Kidney epithelial cell (primary cell): ENCODE measurements at regions not wholly inside any gene's neighbourhood (a gene's known extent, or its start where the extent isn't known, plus 50 kb on each side); places are given as distances from the start of the nearest gene placed in this dataset.

Source experiments
- DNase-seq: peaks from one replicate; pipeline ENCODE4 v3.0.0-alpha.2; 2010; ENCODE audit warnings: low read depth
- H3K27me3 ChIP-seq: 2 replicates; pipeline ENCODE4 v1.6.0; 2011; ENCODE audit warnings: low read length; ENCODE audit not compliant: control insufficient read depth, insufficient read depth
- H3K36me3 ChIP-seq: 2 replicates; pipeline ENCODE4 v1.5.1; 2011; ENCODE audit warnings: low read length; ENCODE audit not compliant: control insufficient read depth, insufficient read depth
- H3K4me3 ChIP-seq: 2 replicates; pipeline ENCODE4 v1.5.1; 2011; ENCODE audit warnings: low read depth, mild to moderate bottlenecking, control low read depth, low read length
- CTCF ChIP-seq: IDR thresholded peaks from 2 replicates; pipeline ENCODE4 v1.5.1; 2011; ENCODE audit warnings: mild to moderate bottlenecking, moderate library complexity, low read length, control low read depth, inconsistent platforms; ENCODE audit not compliant: insufficient read depth, poor library complexity, severe bottlenecking

DNA sequence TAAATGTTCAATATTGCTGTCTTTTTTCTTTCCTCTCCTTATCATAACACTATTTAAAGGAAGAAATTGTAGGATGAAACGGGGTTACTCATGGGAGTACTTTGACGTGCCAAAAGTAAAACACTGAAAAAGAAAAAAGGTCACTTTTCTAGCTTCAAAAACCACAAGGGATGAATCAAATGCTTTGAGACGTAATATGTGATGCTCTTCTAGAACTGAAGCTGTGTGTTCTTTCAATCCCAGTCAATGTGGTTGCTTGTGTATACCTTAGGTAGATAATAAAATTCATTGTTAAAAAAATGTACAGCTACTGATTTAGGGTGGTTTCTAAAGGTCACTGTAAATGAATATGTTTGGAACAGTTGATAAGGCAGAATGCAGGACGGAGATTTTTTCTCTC, 538.8 kb upstream of the ZNF717 start:
- no peak overlapping the region for H3K4me3 ChIP-seq
- H3K27me3 ChIP-seq = no peaks in the 10 kb centered on the region
- no peak for TF ChIP-seq CTCF
- DNase-seq = no peak
- H3K36me3 ChIP-seq = no peaks in the 10 kb centered on the region

DNA sequence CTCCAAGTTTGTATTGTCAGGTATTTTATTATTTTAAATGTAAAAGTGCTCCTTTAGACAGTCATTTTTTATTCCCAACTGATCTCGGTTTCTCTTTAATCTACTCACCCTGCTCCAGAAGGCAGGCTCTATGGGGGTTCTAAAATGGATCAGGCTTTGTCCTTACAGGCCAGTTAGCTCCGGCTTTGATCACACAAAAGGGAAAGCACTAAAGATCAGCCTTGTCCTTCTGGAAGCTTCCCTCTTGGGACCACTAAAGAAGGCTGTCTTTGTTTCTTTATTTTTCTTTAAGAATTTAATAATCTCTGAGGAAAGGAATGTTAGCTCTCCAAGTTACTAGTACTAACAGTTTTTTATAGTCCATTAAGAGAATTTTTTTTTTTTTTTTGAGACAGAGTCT, 560.5 kb upstream of the ZNF717 start:
- Histone ChIP-seq H3K4me3 (no peak overlapping the region), H3K36me3 (no peaks in the 10 kb centered on the region), H3K27me3 (no peaks in the 10 kb centered on the region)
- TF ChIP-seq CTCF = no peak
- DNase-seq = no peak

DNA sequence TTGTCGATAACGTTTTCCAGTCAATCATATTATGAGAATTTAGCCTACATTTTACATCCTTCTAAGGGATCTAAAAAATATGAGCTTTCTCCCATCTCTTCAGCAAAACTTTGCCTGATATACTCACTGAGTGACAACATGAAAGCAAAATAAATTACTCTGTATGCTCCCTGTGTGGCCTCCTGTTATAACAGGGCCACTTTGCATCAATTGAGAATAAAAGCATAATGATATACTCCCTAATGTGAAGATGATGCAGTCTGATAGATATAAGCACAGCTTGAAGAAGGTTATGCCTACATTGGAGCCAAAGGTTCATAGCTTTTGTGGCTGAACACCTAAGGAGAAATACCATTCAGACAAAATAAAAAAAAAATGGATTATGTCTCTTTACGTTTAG, 561.3 kb upstream of the ZNF717 start:
- no peaks in the 10 kb centered on the region for H3K27me3 ChIP-seq
- DNase-seq = no peak
- no peak for TF ChIP-seq CTCF
- no peaks in the 10 kb centered on the region for H3K36me3 ChIP-seq
- H3K4me3 ChIP-seq = no peak overlapping the region

- Histone ChIP-seq H3K36me3 (no peaks in the 10 kb centered on the region), H3K27me3 (no peaks in the 10 kb centered on the region), H3K4me3 (no peak overlapping the region)
- DNase-seq = no peak
- TF ChIP-seq CTCF = no peak
These were observed 564.5 kb upstream of the ZNF717 start for GRCh38 chr3:76349715-76350480.

- H3K36me3 ChIP-seq = no peaks in the 10 kb centered on the region
- H3K27me3 ChIP-seq = no peaks in the 10 kb centered on the region
- no peak overlapping the region for H3K4me3 ChIP-seq
- no peak for TF ChIP-seq CTCF
- DNase-seq = no peak
These were observed 566.7 kb upstream of the ZNF717 start for GRCh38 chr3:76352051-76352450.

DNA sequence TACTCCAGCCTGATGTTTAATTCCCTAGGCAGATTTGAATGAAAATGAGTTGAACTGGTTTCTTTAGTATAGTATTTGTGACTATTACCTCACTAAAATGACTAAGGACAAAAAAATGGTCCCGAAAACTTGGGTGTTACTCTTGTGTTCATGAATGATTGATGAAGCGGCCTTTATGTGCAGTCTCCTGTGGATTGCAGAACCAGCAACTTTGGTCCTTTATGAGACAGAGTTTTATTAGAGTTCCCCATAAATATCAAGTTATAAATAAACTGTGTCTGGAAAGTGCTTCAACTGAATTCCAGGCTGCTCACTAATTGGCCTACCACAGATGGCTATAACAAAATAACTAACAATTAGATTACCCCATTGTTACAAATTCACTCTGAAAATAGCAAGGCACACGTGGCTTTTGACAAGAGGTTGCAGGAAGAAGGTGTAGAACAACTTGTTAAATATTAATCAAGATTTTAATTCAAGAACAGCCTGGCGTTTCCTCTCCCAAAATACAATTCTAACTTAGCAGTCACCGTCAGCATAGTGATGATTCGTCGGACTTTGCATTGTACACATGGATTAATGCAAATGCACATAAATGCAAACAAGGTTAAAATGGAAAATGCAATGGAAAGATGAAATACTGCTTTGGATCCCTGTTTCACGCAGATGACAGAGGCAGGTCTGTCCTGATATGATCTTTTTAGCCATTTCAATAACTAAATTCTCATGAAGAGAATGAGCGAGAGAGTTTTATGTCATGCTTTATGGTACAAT, 567.3 kb upstream of the ZNF717 start:
- no peak for TF ChIP-seq CTCF
- no peak overlapping the region for H3K4me3 ChIP-seq
- H3K36me3 ChIP-seq = no peaks in the 10 kb centered on the region
- no peak for DNase-seq
- H3K27me3 ChIP-seq = no peaks in the 10 kb centered on the region
